GM18517 (cell line): ENCODE measurements at regions not wholly inside any gene's neighbourhood (a gene's known extent, or its start where the extent isn't known, plus 50 kb on each side); places are given as distances from the start of the nearest gene placed in this dataset.

Experiments used
- ATAC-seq: cut with Tn5 transposase; IDR thresholded peaks from one replicate; pipeline ENCODE4 v1.9.1; 2021; ENCODE audit warnings: mild to moderate bottlenecking, moderate library complexity; ENCODE audit not compliant: unreplicated experiment

DNA sequence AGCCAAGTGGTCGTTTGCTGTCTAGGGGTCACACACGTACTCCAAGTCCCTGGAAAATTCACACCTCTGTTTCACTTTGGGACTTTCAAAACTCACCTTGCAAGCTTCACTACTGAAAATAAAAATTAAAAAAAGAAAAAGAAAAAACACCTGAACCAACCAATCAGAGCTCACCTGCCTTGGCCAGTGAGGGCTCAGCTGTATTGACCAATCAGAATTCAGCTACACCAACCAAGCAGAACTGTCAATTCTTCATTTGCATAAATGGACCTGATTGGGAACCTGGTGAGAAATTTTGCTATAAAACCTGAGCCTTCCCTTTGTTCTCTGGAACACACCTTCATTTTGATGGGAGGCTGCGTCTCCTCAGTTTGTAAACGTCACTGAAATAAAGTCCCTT is 176.4 kb downstream of the TTC32 start:
- ATAC-seq, result no peak

GRCh38 chr2:19723021-19723420 is 178.8 kb downstream of the TTC32 start:
- no peak for ATAC-seq

GRCh38 chr2:19722531-19722971 is 179.2 kb downstream of the TTC32 start:
- no peak for ATAC-seq

GRCh38 chr2:19720306-19720705 is 181.5 kb downstream of the TTC32 start:
- no peak for ATAC-seq

DNA sequence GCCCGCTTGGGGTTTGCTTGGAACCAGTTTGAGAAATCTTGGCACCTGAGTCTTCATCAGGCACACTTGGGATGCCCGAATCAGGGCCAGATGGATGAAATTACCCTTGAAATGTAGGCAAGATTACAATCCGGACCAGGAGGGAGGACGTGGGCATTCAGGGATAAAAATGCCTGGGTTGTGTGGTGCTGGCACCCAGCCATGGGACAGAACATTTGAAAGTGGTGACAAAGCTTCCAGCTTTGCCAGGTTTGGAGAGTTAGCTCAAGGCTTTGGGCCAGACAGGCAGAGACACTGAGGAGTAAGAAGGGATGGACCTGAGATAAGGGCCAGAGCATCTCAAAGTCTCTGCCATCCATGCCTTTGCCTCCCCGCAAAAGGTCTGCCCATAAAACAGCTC is 182.2 kb downstream of the TTC32 start:
- ATAC-seq, result no peak

DNA sequence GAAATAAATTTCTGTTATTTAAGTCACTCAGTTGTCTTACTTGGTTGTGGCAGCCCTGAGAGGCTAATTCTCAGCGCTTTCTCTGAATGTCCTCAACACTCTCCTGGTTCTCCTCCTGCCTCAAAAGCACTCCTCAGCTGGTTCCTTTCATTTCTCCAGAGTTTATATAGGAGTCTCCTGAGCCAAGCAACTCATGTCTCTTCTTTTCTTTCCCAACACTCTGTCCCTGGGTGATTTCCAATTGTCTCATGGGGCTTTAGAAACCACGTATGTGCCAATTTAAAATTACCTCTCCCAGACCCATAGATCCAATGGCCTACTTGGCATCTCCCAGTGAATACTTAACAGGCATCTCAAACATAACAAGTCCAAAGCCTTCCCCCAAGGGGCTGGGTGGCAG is 184.3 kb downstream of the TTC32 start:
- ATAC-seq, result no peak

GRCh38 chr2:19714926-19715325 is 186.9 kb downstream of the TTC32 start:
- no peak for ATAC-seq

- ATAC-seq, result no peak
Observed at GRCh38 chr2:19712850-19713249, 188.9 kb downstream of the TTC32 start.

GRCh38 chr2:19711470-19712372 is 190.1 kb downstream of the TTC32 start:
- ATAC-seq, result no peak

DNA sequence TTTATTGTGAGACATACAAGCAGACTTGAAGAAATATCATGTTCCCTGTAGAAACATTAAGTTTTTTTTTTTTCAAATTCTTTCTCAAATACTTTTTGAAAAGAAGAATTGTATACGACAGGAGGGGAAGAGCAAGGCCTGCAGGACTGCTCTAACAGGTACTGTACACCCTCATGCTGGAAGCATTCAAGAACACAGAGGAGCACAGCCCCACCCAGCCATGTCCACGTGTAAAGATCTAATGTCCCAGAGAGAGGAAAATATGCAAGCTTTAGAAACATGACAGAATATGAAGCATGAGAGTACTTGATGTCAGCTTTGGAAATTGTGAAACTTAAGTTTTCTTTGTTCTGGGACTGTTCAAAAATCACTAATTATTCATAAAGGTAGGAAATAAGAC is 191.6 kb downstream of the TTC32 start:
- no peak for ATAC-seq

GRCh38 chr2:19709553-19709952 is 192.2 kb downstream of the TTC32 start:
- no peak for ATAC-seq

GRCh38 chr2:19708776-19709175 is 193.0 kb downstream of the TTC32 start:
- no peak for ATAC-seq

GRCh38 chr2:19706332-19706731 is 195.5 kb downstream of the TTC32 start:
- ATAC-seq, result no peak

- ATAC-seq, result no peak
Observed at GRCh38 chr2:19702267-19702666, 199.5 kb downstream of the TTC32 start.

- ATAC-seq, result no peak
Observed at GRCh38 chr2:19700861-19701585, 200.8 kb downstream of the TTC32 start.

DNA sequence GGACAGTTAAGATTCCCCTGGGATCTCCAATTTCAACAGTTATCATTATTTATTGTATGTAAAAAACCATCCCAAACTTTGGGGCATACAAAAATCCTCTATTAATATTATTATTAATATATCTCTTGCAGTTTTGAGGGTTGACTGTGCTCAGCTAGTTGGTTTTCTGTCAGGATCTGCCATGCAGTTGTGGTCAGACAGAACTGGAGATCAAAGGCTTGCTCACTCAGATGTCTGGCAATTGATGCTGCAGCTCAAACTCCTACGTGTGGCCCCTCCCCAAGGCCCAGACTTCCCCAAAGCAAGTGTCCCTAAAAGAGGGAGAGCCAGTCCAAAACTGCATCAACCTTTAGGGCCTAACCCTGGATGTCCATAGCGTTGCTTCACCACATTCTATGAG is 204.7 kb downstream of the TTC32 start:
- ATAC-seq, result no peak

GRCh38 chr2:19695706-19696105 is 206.1 kb downstream of the TTC32 start:
- ATAC-seq, result no peak

- ATAC-seq, result no peak
Observed at GRCh38 chr2:19691892-19692291, 209.9 kb downstream of the TTC32 start.

DNA sequence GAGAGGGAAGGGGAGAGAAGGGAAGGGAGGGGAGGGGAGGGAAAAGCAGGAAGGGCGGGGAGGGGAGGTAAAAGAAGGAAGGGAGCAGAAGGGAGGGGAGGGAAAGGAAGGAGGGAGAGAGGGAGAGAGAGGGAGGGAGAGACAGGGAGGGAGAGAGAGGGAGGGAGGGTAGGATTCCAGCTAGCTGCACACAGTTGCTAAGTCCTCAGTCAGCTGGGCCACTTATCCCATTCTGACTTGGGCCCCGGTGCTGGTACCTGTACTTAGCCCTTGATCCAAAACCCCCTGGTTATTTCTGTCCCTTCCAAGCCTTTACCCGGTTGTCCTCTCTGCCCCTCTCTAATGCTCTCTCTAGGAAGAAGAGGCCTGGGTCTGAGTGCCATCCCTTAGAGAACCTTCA is 211.4 kb downstream of the TTC32 start:
- no peak for ATAC-seq

GRCh38 chr2:19689646-19690168 is 212.1 kb downstream of the TTC32 start:
- no peak for ATAC-seq

DNA sequence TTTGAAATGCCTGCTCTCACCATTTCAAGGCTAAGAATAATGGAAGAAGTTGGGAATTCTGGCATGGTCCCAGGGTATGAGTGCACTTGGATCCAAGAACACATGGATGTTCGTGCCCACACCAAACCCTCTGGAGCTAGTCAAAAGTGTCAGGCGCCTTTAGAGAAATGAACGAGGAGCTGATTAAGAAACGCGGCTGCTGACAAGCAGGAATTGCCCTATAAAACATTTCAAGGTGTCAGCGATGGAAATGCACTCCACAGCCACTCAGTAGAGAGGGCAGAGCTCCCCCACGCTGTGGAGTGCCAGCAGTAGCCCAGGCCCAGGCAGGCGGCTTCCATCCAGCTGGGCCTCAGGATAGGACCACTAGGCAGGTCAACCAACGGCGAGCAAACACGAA is 213.7 kb downstream of the TTC32 start:
- ATAC-seq, result no peak
